LHCN-M2 (cell line): ENCODE measurements at regions not wholly inside any gene's neighbourhood (a gene's known extent, or its start where the extent isn't known, plus 50 kb on each side); places are given as distances from the start of the nearest gene placed in this dataset.
"Not testable (repeated sequence)": the region's sequence is repeated elsewhere in the genome, so short reads cannot be mapped to it uniquely, and the experiment has no call there.

Experiments used
- DNase-seq: peaks from one replicate; pipeline ENCODE4 v3.0.0-alpha.2; 2012; ENCODE audit warnings: low read depth

DNA sequence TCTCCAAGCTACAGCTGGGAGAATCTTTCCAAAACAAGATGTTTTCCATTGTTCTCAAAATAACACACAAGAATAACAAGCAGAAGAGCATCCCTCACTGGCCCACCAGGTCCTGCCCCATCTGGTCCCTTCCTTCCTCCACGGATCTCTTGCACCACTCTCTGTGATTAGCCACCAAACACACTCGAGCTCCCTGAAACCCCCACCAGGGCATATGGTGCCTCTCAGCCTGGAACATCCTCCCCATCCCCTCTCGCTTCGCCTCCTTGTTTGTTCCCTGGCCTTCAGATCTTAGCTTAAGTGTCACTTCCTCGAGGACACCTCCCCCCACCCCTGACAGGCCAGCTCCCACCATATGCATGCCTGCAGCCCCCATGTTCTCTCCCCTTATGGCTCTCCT is 496.6 kb upstream of the PROK2 start:
- no peak for DNase-seq

GRCh38 chr3:72280876-72281275 is 495.9 kb upstream of the PROK2 start:
- no peak for DNase-seq

- no peak for DNase-seq
Observed at GRCh38 chr3:72279631-72280041, 494.7 kb upstream of the PROK2 start.

DNA sequence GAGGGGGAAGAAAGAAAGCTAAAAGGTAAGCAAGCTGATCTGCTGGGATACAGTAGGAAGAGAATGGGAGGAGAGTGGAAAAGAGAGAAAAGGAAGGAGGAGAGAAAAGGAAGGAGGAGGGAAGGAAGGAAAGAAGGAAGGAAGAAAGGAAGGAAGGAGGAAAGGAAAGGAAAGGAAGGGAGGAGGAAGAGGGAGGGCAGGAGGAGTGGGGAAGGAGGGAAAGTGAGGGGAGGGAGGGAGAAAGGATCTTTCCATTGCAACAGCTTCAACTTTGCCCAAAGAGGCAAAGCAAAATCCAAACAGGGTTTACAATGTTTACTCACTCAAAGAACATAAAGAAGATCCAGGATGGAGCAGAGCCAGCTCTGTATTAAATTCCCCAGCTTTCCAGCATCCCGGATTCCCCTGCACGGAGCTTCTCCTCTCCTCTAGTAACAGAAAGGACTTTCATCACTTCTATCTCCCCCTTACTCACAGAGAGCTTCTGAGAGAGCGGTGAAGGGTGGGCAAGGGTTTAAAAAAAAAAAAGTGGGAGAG is 494.2 kb upstream of the PROK2 start:
- no peak for DNase-seq

DNA sequence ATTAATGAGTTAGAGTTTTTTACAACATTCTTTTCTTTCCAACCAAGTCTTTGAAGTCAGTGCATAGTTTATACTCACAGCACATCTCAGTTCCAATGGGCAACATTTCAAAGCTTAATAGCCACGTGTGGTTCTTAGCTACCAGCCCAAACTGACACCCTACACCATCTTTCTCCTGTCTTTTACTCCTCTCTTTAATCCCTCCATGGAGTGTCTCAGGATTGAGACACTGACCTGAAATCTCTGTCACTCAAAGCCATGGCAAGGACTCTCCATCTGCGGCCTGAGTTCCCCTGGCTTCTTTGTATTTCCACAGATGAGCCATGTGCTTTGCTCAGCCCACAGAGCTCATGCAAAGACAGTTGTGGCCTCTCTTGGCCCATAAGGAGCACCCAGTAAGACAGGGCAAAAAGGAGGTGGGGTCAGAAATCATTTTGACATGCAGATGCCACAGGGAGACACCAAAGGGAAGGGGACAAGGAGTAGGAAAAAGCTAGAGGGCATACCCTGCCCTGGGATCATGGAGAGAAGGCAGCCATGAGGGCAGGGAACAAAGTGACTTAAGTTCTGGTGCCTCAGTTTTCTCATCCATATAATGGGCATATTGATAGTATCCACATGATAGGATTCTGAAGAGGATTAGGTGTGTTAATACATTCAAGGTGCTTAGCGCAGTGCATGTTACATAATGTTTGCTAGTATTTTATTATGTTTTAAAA is 493.6 kb upstream of the PROK2 start:
- DNase-seq: no peak

DNA sequence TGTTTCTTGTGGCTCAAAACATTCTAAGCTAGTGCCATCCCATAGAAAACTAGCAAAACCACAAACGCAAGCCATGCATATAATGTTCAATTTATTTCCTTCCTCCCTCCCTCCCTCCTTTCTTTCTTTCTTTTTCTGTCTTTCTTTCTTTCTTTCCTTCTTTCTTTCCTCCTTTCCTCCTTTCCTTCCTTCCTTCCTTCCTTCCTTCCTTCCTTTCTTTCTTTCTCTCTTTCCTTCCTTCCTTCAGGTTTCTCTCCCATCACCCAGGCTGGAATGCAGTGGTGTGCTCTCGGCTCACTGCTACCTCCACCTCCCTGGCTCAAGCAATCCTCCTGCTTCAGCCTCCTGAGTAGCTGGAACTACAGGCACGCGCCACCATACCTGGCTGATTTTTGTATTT is 492.8 kb upstream of the PROK2 start:
- DNase-seq: no peak

DNA sequence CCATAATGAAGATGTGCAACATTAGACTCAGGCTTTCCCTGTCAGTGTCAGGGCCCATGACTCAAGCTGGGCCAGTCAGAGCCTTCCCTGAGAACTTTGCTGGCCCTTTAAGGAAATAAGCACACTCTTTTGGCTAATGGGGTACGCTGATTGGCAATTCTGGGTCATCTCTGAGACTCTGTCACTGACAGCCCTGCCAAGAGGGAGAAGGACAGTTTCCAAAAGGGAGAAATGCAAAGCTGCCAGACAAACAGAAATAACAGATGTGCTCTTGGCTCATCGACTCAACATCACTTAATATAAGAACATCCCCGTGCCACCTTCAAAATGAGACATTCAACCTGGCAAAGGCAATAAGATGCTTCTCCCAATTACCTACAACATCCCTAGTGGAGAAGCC is 491.9 kb upstream of the PROK2 start:
- no peak for DNase-seq

- no peak for DNase-seq
Observed at GRCh38 chr3:72275331-72275751, 490.4 kb upstream of the PROK2 start.

- DNase-seq: peak; percentile 70
Observed at GRCh38 chr3:72274493-72275330, 489.8 kb upstream of the PROK2 start.

DNA sequence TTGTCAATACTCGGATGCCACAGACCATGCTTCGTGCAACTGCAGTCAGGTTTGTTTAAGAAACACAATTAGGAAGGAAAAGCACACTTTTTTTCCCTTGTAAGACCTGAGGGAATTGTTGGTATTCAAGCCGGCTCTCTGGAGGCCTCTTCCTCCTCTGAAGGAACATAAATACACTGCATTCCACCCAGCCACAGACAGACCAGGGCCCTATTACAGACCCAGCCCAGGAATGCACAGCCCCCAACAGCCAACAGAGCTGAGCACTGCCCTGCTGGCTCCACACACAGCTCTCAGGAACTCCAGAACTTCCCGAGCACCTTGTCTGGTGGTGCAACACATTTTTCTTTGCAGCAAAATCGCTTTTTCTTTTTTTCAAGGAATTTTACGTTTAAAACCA is 488.7 kb upstream of the PROK2 start:
- DNase-seq: peak; percentile 43

DNA sequence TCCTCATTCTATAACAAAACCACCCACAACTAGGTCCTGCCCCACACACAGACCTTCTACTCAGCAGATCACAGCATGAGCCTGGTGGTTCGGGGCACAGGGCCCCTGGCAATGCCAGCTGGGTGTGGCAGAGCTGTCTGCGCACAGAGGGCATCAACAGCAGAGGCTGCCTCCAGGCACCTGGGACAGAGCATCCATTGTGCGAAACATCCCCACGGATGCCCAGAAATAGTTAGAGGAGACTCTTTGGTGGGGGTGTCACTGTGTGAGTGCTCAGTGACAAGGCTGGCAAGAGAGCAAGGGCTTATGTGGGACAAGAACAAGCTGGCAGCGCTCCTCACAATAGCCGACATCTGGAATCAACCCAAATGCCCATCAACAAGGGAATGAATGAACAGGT is 487.4 kb upstream of the PROK2 start:
- DNase-seq: no peak

DNA sequence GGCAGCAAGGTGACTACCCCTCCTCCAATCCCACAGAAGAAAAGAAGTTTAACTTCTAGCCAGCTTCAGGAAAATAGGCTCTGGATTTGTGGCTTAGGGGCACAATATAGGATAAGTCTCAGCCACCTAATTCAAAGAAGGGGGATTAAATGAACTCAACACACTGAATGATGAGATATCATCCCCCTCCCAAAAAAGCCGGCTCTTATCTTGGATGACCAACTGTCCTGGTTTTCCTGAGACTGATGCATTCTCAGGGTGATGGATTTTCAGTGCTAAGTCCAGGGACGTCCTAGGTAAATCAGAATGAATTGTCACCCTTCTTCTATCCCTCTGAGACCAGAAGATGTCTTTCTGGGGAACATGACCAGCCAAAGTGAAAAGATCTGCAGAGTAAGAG is 487.0 kb upstream of the PROK2 start:
- DNase-seq: no peak

GRCh38 chr3:72271216-72271615 is 486.3 kb upstream of the PROK2 start:
- DNase-seq: no peak

DNA sequence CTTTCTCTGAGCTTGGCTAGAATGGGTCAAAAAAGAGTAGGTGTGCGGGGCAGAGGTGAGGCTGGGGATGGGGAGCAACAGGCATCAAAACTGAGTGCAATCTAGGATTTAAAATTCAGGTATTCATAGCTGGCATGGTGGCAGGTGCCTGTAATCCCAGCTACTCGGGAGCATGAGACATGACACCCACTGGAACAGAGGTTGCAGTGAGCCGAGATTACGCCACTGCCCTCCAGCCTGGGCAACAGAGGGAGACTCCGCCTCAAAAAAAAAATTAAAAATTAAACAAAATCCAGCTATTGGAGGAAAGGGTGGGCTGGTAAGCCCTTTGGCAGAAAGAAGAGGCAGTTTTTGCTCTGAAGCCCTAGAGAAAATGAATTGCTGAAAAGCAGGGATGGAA is 485.8 kb upstream of the PROK2 start:
- DNase-seq: no peak

- DNase-seq: peak; percentile 88
Observed at GRCh38 chr3:72270072-72270681, 485.2 kb upstream of the PROK2 start.

DNA sequence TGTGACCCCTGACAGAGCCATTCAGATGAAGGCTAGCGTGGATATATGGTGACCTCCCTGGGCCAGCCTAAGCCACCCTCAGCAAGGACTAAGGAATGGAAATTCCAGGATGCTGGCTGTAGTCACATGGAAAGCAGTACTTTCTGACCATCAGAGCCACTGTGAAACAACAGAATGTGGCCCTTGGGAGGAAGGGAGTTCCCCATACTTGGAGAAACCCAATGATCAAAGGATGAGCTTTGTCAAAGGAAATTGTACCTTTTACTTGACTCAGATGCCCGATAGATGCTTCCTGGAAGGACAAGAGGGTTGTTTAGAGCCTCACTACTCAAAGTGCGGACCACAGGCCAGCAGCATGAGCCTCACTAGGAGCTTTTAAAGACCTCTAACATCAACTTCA is 484.5 kb upstream of the PROK2 start:
- no peak for DNase-seq

GRCh38 chr3:72266921-72267524 is 482.1 kb upstream of the PROK2 start:
- not testable (repeated sequence) for DNase-seq

- no peak for DNase-seq
Observed at GRCh38 chr3:72266016-72266370, 481.0 kb upstream of the PROK2 start.

DNA sequence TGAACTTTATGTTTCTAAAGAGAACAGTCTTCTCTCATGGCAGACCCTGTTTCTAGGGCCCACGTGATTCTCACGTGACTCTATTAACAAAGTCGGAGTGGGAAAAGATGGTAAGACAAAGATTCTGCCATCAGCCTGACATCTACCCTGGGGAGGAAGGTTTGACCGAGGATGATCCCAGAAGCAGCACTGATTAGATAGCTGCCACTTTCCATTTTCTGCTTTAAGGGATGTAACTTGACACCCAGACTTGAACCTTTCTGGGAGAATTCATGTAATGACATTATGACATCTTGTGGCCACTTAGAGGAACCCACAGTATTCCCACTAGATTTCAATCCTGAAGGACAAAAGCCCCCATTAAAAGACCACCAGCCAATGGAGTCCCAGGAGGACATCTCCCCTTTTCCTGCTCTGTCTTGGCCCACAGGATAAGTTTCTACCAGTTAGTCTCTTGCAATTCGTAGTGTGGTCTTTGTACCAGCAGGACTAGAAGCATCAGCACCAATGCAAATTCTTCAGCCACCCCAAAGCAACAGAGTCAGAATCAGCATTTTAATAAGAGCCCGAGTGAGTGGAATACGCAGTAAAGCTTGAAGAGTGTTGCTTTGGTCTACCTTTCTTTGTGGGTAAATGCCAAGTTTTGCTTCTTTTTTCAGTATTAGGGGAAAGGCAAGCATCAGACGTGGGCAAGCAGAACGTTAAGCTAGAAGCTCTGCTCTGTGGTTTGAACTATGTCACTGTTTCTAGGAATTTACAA is 480.5 kb upstream of the PROK2 start:
- peak; percentile 45 for DNase-seq

DNA sequence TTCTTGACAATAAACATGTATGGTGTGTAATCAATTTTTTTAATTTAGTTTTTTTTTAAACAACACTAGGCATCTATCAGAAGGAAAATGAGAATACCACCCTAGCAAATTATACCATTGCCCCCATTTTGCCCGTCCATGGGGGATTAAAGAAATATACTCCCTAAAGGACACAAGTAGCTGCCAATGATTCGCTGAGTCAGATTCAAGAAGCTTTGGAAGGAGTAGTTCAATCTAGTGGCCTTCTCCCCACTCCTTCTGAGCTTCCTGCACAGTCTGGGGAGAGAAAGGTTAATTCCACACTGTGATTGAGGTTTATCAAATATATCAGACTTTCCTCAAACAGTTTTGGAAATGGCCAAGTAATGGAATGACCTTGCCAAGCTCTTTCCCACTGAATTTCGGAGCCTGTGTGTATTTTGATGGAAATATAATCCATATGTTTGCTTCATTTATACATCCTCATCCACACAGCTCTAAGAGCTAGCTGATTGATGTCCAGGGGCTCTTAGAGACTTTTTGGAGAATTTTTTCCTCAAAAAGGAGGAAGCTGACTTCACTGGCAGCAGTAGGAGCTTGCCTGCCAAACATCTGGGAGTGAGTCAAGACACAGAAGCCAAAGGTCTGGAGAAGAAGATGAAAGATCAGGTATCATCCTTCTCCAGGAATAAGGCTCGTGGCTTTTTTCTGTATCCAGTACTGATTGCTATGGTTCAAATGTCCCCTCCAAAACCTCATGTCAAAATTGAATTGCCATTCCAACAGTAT is 478.5 kb upstream of the PROK2 start:
- DNase-seq: no peak

- no peak for DNase-seq
Observed at GRCh38 chr3:72262736-72263135, 477.8 kb upstream of the PROK2 start.
